ENCODE measurements at regions not wholly inside any gene's neighbourhood (a gene's known extent, or its start where the extent isn't known, plus 50 kb on each side); places are given as distances from the start of the nearest gene placed in this dataset.

DNA sequence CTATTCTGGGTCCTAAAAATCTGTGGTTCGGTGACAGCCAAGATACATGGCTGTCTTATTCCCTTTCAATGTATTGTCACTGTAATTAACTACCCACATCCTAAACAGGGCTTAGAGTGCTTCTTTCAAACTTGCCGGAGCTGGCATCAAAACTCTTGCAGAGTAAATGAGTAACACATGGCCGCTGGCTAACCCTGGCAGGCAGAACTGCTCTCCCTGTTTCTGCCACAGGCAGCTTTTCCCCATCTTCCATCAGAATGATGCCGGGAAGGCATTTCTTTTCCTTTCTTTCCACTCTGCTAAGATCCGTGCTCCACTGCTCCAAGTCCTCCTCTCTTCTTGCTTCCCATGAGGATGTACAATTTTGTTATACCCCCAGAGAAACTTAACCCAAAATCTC, 54.8 kb upstream of the PTPRM start:
- Histone ChIP-seq H3K27ac (ENCODE audit: low read length) (no peak overlapping the region), H3K27me3 (ENCODE audit: control insufficient read depth, insufficient read depth, low read length) (no peaks in the 10 kb centered on the region), H3K4me3 (ENCODE audit: low read length) (no peak overlapping the region), H3K9me3 (ENCODE audit: control insufficient read depth, insufficient read depth, low read length) (peaks cover 3% of the 10 kb centered on the region), H3K4me1 (ENCODE audit: control insufficient read depth, insufficient read depth, low read length) (no peaks in the 10 kb centered on the region), H3K36me3 (ENCODE audit: control insufficient read depth, insufficient read depth, low read length) (no peaks in the 10 kb centered on the region)
- no peaks in the 10 kb centered on the region for H3K27me3 Mint-ChIP-seq (ENCODE audit: low read depth in 2 of 2)
- no peak overlapping the region for H3K27ac Mint-ChIP-seq
- peaks cover 5 to 7% of the 10 kb centered on the region in 2 donors for H3K9me3 Mint-ChIP-seq
- H3K4me1 Mint-ChIP-seq: no peaks in the 10 kb centered on the region
- 89% methylated on average over 5 of the region's 5 CpGs for WGBS (ENCODE audit: insufficient coverage)
- DNase-seq: no peak
- no peaks in the 10 kb centered on the region for H3K36me3 Mint-ChIP-seq
- intact Hi-C loops (cut with micrococcal nuclease): no loop called here
- no peak overlapping the region for H3K4me3 Mint-ChIP-seq
- ATAC-seq: no peak
- TF ChIP-seq, protein P1, sequence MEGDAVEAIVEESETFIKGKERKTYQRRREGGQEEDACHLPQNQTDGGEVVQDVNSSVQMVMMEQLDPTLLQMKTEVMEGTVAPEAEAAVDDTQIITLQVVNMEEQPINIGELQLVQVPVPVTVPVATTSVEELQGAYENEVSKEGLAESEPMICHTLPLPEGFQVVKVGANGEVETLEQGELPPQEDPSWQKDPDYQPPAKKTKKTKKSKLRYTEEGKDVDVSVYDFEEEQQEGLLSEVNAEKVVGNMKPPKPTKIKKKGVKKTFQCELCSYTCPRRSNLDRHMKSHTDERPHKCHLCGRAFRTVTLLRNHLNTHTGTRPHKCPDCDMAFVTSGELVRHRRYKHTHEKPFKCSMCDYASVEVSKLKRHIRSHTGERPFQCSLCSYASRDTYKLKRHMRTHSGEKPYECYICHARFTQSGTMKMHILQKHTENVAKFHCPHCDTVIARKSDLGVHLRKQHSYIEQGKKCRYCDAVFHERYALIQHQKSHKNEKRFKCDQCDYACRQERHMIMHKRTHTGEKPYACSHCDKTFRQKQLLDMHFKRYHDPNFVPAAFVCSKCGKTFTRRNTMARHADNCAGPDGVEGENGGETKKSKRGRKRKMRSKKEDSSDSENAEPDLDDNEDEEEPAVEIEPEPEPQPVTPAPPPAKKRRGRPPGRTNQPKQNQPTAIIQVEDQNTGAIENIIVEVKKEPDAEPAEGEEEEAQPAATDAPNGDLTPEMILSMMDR (IDR thresholded peaks at IDR 0.05): no peak

DNA sequence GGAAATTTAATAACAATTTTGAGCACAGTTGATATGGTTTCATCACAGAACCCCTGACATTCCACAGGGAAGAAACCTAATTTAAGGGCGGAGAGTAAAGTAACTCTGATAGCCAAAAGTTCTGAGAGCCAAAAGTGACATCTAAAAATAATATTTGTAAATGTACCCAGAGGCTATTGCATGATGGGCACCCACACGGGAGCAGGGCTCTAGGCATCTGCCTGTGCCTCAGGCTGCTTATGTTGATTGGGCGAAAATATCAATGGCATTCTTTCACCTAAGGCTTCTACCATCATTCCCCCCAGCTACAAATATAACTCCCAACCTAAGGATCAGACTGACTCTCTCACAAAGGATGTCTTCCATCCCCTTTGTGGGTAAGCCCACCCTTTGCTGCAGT, 54.1 kb upstream of the PTPRM start:
- H3K27ac Mint-ChIP-seq: no peak overlapping the region
- Histone ChIP-seq H3K27me3 (ENCODE audit: control insufficient read depth, insufficient read depth, low read length) (no peaks in the 10 kb centered on the region), H3K27ac (ENCODE audit: low read length) (no peak overlapping the region), H3K4me1 (ENCODE audit: control insufficient read depth, insufficient read depth, low read length) (no peaks in the 10 kb centered on the region), H3K36me3 (ENCODE audit: control insufficient read depth, insufficient read depth, low read length) (no peaks in the 10 kb centered on the region), H3K9me3 (ENCODE audit: control insufficient read depth, insufficient read depth, low read length) (peaks cover 3% of the 10 kb centered on the region), H3K4me3 (ENCODE audit: low read length) (no peak overlapping the region)
- no peaks in the 10 kb centered on the region for H3K4me1 Mint-ChIP-seq
- H3K4me3 Mint-ChIP-seq: no peak overlapping the region
- no peak for DNase-seq
- intact Hi-C loops (cut with micrococcal nuclease): no loop called here
- ATAC-seq: no peak
- H3K36me3 Mint-ChIP-seq: no peaks in the 10 kb centered on the region
- peaks cover 5 to 7% of the 10 kb centered on the region in 2 donors for H3K9me3 Mint-ChIP-seq
- H3K27me3 Mint-ChIP-seq (ENCODE audit: low read depth in 2 of 2): no peaks in the 10 kb centered on the region
- TF ChIP-seq, protein P1 (IDR thresholded peaks at IDR 0.05): no peak
- WGBS (ENCODE audit: insufficient coverage): 91% methylated on average over 3 of the region's 3 CpGs

DNA sequence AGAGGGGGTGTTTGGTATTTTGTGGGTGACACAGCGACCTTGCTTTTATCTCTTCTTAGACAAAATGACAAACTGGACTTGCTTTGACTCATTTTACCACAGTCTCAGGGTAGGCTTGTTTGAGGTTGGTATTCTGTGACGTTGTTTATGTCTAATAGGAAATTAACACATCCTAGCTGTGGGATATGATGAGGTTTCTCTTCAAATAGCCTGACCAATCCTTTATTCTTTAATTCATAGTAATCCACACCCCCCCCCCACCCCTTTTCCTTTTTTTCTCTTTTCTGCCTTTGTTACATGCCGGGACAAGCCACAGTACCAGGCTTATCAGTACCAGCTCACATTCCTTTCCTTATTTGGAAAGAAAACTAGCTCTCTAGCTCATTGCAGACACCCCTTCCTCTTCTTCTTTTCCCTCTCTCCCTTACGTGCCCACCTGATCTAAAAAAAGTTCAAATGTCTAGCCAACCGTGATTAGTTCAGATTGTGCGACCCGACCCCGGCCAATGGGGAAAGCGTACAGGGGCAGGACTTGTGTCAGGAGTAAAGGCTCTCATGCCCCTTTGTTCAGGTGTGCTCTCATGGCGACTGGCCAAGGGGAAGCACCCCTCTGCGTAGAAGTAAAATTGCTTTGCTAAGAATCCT, 52.2 kb upstream of the PTPRM start:
- no peaks in the 10 kb centered on the region for H3K4me1 ChIP-seq (ENCODE audit: control insufficient read depth, insufficient read depth, low read length)
- no peak overlapping the region for H3K27ac ChIP-seq (ENCODE audit: low read length)
- TF ChIP-seq, protein P1 (IDR thresholded peaks at IDR 0.05): no peak
- Mint-ChIP-seq H3K36me3 (no peaks in the 10 kb centered on the region), H3K27ac (no peak overlapping the region), H3K9me3 (peaks cover 4 to 7% of the 10 kb centered on the region in 2 donors), H3K27me3 (ENCODE audit: low read depth in 2 of 2) (no peaks in the 10 kb centered on the region), H3K4me1 (no peaks in the 10 kb centered on the region), H3K4me3 (no peak overlapping the region)
- H3K27me3 ChIP-seq (ENCODE audit: control insufficient read depth, insufficient read depth, low read length): no peaks in the 10 kb centered on the region
- ATAC-seq (no peak), DNase-seq (no peak)
- H3K36me3 ChIP-seq (ENCODE audit: control insufficient read depth, insufficient read depth, low read length): no peaks in the 10 kb centered on the region
- H3K9me3 ChIP-seq (ENCODE audit: control insufficient read depth, insufficient read depth, low read length): peaks cover 3% of the 10 kb centered on the region
- WGBS (ENCODE audit: insufficient coverage): 79% methylated on average over 9 of the region's 11 CpGs
- intact Hi-C loops (cut with micrococcal nuclease): no loop called here
- H3K4me3 ChIP-seq (ENCODE audit: low read length): no peak overlapping the region
